IMR-90 (cell line): ENCODE measurements at regions not wholly inside any gene's neighbourhood (a gene's known extent, or its start where the extent isn't known, plus 50 kb on each side); places are given as distances from the start of the nearest gene placed in this dataset.

Experiments
- ATAC-seq: fragments of 200-7000 bp; cut with Tn5 transposase; 2 replicates; pipeline ENCODE4 v1.9.1; 2020; ENCODE audit warnings: low read depth, mild to moderate bottlenecking, moderate library complexity
- BruUV-seq: library from RNA; stranded (reverse); fragments of 400-500 nt; replicated peaks from 2 replicates; lab custom pipeline; 2021; lab: Mats Ljungman, UMichigan
- CTCF ChIA-PET: fragments of 300-600 bp; formaldehyde crosslinking; extraction: SDS; loops from one replicate; lab custom pipeline; 2021; ENCODE audit warnings: antibody characterized with exemption; lab: Yijun Ruan, JAX
- POLR2A ChIA-PET: fragments of 300-600 bp; sonication (Branson Sonifier 250); formaldehyde crosslinking; loops from one replicate; lab custom pipeline; 2022; ENCODE audit warnings: antibody characterized with exemption; ENCODE audit not compliant: unreplicated experiment; lab: Charles Lee
- DNase-seq: peaks from one replicate; pipeline ENCODE4 v3.0.0; 2013
- H2AFZ ChIP-seq: replicated peaks from 2 replicates; pipeline ENCODE3; 2013; ENCODE audit warnings: low read length, mild to moderate bottlenecking; ENCODE audit not compliant: poor library complexity
- H2AK5ac ChIP-seq: 2 replicates; pipeline ENCODE4 v1.6.1; 2013; ENCODE audit warnings: low read depth, low read length, inconsistent platforms
- H2AK9ac ChIP-seq: replicated peaks from 2 replicates; pipeline ENCODE3; 2013; ENCODE audit warnings: mild to moderate bottlenecking, low read depth, low read length, moderate library complexity; ENCODE audit not compliant: poor library complexity
- H2BK120ac ChIP-seq: 2 replicates; pipeline ENCODE4 v1.6.1; 2013; ENCODE audit warnings: low read depth, low read length, inconsistent platforms
- H2BK15ac ChIP-seq: 3 replicates; pipeline ENCODE4 v1.6.1; 2013; ENCODE audit warnings: low read depth, low read length, inconsistent platforms
- H2BK20ac ChIP-seq: 2 replicates; pipeline ENCODE4 v1.6.1; 2013; ENCODE audit warnings: low read depth, mild to moderate bottlenecking, inconsistent platforms, low read length, moderate library complexity
- H2BK5ac ChIP-seq: 2 replicates; pipeline ENCODE4 v1.6.1; 2013; ENCODE audit warnings: mild to moderate bottlenecking, low read depth, low read length, inconsistent platforms; ENCODE audit not compliant: poor library complexity, severe bottlenecking
- H3K14ac ChIP-seq: replicated peaks from 2 replicates; pipeline ENCODE4 v1.6.1; 2013; ENCODE audit warnings: low read depth, low read length, inconsistent platforms
- H3K18ac ChIP-seq: 2 replicates; pipeline ENCODE4 v1.6.1; 2013; ENCODE audit warnings: low read depth, low read length, control low read depth
- H3K23ac ChIP-seq: 2 replicates; pipeline ENCODE4 v1.6.1; 2013; ENCODE audit warnings: low read depth, low read length, inconsistent platforms
- H3K27ac ChIP-seq: 2 replicates; pipeline ENCODE4 v1.5.1; 2013; ENCODE audit warnings: mild to moderate bottlenecking, control low read depth, low read length; ENCODE audit not compliant: insufficient read depth
- H3K27me3 ChIP-seq: 2 replicates; pipeline ENCODE4 v1.6.1; 2013; ENCODE audit warnings: low read length; ENCODE audit not compliant: control insufficient read depth, insufficient read depth
- H3K36me3 ChIP-seq: 2 replicates; pipeline ENCODE4 v1.6.1; 2013; ENCODE audit warnings: low read length, mixed read lengths; ENCODE audit not compliant: control insufficient read depth, insufficient read depth
- H3K4ac ChIP-seq: 2 replicates; pipeline ENCODE4 v1.6.1; 2013; ENCODE audit warnings: low read depth, low read length, inconsistent platforms
- H3K4me1 ChIP-seq: 2 replicates; pipeline ENCODE4 v1.6.1; 2013; ENCODE audit warnings: low read length, mixed read lengths; ENCODE audit not compliant: control insufficient read depth, insufficient read depth
- H3K4me2 ChIP-seq: 2 replicates; pipeline ENCODE4 v1.6.1; 2013; ENCODE audit warnings: low read depth, mild to moderate bottlenecking, control low read depth, low read length, moderate library complexity
- H3K4me3 ChIP-seq: 2 replicates; pipeline ENCODE4 v1.5.1; 2013; ENCODE audit warnings: low read depth, mild to moderate bottlenecking, control low read depth, low read length, moderate library complexity; ENCODE audit not compliant: insufficient read depth
- H3K56ac ChIP-seq: 2 replicates; pipeline ENCODE4 v1.6.1; 2013; ENCODE audit warnings: low read length, inconsistent platforms; ENCODE audit not compliant: insufficient read depth; ENCODE audit errors: extremely low read depth
- H3K79me1 ChIP-seq, 2 experiments: 2 replicates each; pipeline ENCODE4 v1.6.1; 2013; ENCODE audit warnings: low read length in 2 of 2, inconsistent platforms in 1 of 2, low read depth in 1 of 2
- H3K9ac ChIP-seq: 2 replicates; pipeline ENCODE4 v1.6.1; 2013; ENCODE audit warnings: low read depth, low read length, control low read depth
- H3K9me1 ChIP-seq: 2 replicates; pipeline ENCODE4 v1.6.1; 2013; ENCODE audit warnings: low read length, inconsistent platforms; ENCODE audit not compliant: insufficient read depth
- H3K9me3 ChIP-seq: 2 replicates; pipeline ENCODE4 v1.6.1; 2013; ENCODE audit warnings: low read length; ENCODE audit not compliant: control insufficient read depth, insufficient read depth
- H4K20me1 ChIP-seq: 2 replicates; pipeline ENCODE4 v1.6.1; 2013; ENCODE audit warnings: low read length, inconsistent platforms; ENCODE audit not compliant: insufficient read depth
- H4K5ac ChIP-seq: 2 replicates; pipeline ENCODE4 v1.6.1; 2013; ENCODE audit warnings: mild to moderate bottlenecking, low read depth, low read length, control low read depth
- H4K8ac ChIP-seq, 2 experiments: 2 replicates each; pipeline ENCODE4 v1.6.1; 2013; ENCODE audit warnings: low read depth in 2 of 2, low read length in 2 of 2, control low read depth in 1 of 2, inconsistent platforms in 1 of 2
- H4K91ac ChIP-seq: 2 replicates; pipeline ENCODE4 v1.6.1; 2013; ENCODE audit warnings: low read depth, low read length, inconsistent platforms; ENCODE audit not compliant: insufficient read depth
- BHLHE40 ChIP-seq: fragments of 150-350 bp; IDR thresholded peaks from 2 replicates; pipeline ENCODE4 v1.6.1; 2016; ENCODE audit warnings: mild to moderate bottlenecking, low read depth, low read length
- CEBPB ChIP-seq: IDR thresholded peaks from 2 replicates; pipeline ENCODE4 v1.6.1; 2012; ENCODE audit warnings: low read depth, low read length, improper control_type of control experiment
- CHD1 ChIP-seq: IDR thresholded peaks from 2 replicates; pipeline ENCODE4 v1.6.1; 2012; ENCODE audit warnings: low read depth, low read length, improper control_type of control experiment
- CTCF ChIP-seq: conservative IDR thresholded peaks from 2 replicates; pipeline ENCODE4 v1.5.1; 2012; ENCODE audit warnings: mild to moderate bottlenecking, low read depth, low read length, improper control_type of control experiment
- ELK1 ChIP-seq: fragments of 150-350 bp; IDR thresholded peaks from 2 replicates; pipeline ENCODE4 v1.6.1; 2016; ENCODE audit warnings: low read depth, mild to moderate bottlenecking, low read length, moderate library complexity, borderline replicate concordance
- FOS ChIP-seq: fragments of 150-350 bp; IDR thresholded peaks from 2 replicates; pipeline ENCODE4 v1.6.1; 2016; ENCODE audit warnings: low read depth, low read length
- MAFK ChIP-seq: IDR thresholded peaks from 2 replicates; pipeline ENCODE4 v1.6.1; 2012; ENCODE audit warnings: low read depth, low read length, improper control_type of control experiment
- MAZ ChIP-seq: IDR thresholded peaks from 2 replicates; pipeline ENCODE4 v1.6.1; 2012; ENCODE audit warnings: low read depth, mild to moderate bottlenecking, low read length, improper control_type of control experiment, moderate library complexity, borderline replicate concordance
- MXI1 ChIP-seq: IDR thresholded peaks from 2 replicates; pipeline ENCODE4 v1.6.1; 2012; ENCODE audit warnings: low read depth, mild to moderate bottlenecking, low read length, moderate library complexity, borderline replicate concordance
- NFE2L2 ChIP-seq: fragments of 150-350 bp; IDR thresholded peaks from 2 replicates; pipeline ENCODE4 v1.6.1; 2016; ENCODE audit warnings: low read depth, mild to moderate bottlenecking, low read length
- POLR2A ChIP-seq: IDR thresholded peaks from 2 replicates; pipeline ENCODE4 v1.6.1; 2012; ENCODE audit warnings: mild to moderate bottlenecking, low read depth, low read length
- RAD21 ChIP-seq: IDR thresholded peaks from 2 replicates; pipeline ENCODE4 v1.6.1; 2012; ENCODE audit warnings: low read length, improper control_type of control experiment
- RCOR1 ChIP-seq: IDR thresholded peaks from 2 replicates; pipeline ENCODE4 v1.6.1; 2012; ENCODE audit warnings: mild to moderate bottlenecking, low read length, improper control_type of control experiment; ENCODE audit not compliant: insufficient replicate concordance
- RFX5 ChIP-seq: IDR thresholded peaks from 2 replicates; pipeline ENCODE4 v1.8.0; 2012; ENCODE audit warnings: low read depth, mild to moderate bottlenecking, low read length, moderate library complexity
- SMC3 ChIP-seq: fragments of 150-350 bp; IDR thresholded peaks from 2 replicates; pipeline ENCODE4 v1.6.1; 2016; ENCODE audit warnings: low read depth, mild to moderate bottlenecking, antibody characterized with exemption, low read length, moderate library complexity
- USF2 ChIP-seq: fragments of 150-350 bp; IDR thresholded peaks from 2 replicates; pipeline ENCODE4 v1.6.1; 2017; ENCODE audit warnings: mild to moderate bottlenecking, antibody characterized with exemption, low read length, low read depth
- WGBS, 2 experiments: methylation state at CpG; one replicate each; pipeline versions ENCODE4 v1.1.5 to v1.1.7; 2013; ENCODE audit warnings: missing lambda C conversion rate in 2 of 2; ENCODE audit not compliant: insufficient read length in 1 of 2; ENCODE audit errors: extremely low coverage in 2 of 2; 5-methylcytosine and 5-hydroxymethylcytosine counted together
- dilution Hi-C: fragments of 300-500 bp; cut with HindIII; formaldehyde crosslinking; loops from one replicate; pipeline ENCODE4 v1.14.3; 2018; ENCODE audit warnings: low sequenced_read_pairs; ENCODE audit not compliant: unreplicated experiment
- in situ Hi-C: fragments of 300-500 bp; cut with MboI; formaldehyde crosslinking; loops from 3 replicates; pipeline ENCODE4 v1.14.3; 2019; ENCODE audit warnings: low sequenced_read_pairs, inconsistent platforms, mixed read lengths
- intact Hi-C: fragments of 100-400 bp; cut with micrococcal nuclease; formaldehyde crosslinking; loops from 2 replicates; pipeline ENCODE4 v1.10.0; 2022

- Histone ChIP-seq H3K9me3 (no peaks in the 10 kb centered on the region), H2AK5ac (no peak overlapping the region), H2BK20ac (no peak overlapping the region), H4K91ac (no peak overlapping the region), H2AK9ac (no peak overlapping the region), H3K79me1 (no peaks in the 10 kb centered on the region), H3K23ac (no peak overlapping the region), H3K27me3 (no peaks in the 10 kb centered on the region), H2BK5ac (no peak overlapping the region), H2BK120ac (no peak overlapping the region), H3K14ac (no peak overlapping the region), H3K9me1 (no peaks in the 10 kb centered on the region), H3K4me3 (no peak overlapping the region), H3K27ac (no peak overlapping the region), H3K4me1 (no peaks in the 10 kb centered on the region), H3K4ac (no peak overlapping the region), H3K9ac (no peak overlapping the region), H2AFZ (no peak overlapping the region), H3K18ac (no peak overlapping the region), H3K36me3 (no peaks in the 10 kb centered on the region), H3K4me2 (no peak overlapping the region), H4K20me1 (no peaks in the 10 kb centered on the region), H4K8ac (no peak overlapping the region), H3K56ac (no peak overlapping the region), H4K5ac (no peak overlapping the region), H2BK15ac (no peak overlapping the region)
- DNase-seq, result no peak
- no CpG with 5 or more reads among the region's 2 CpGs for WGBS, 2 experiments
- intact Hi-C loops (no loop called here), dilution Hi-C loops (no loop called here), in situ Hi-C loops (no loop called here)
- ChIA-PET POLR2A (interaction anchor here (0.6 kb wide), 1 partner anchor 135 kb away, joined by 3 read pairs; no protein-coding TSS in a partner anchor), CTCF (interaction anchor here (0.9 to 1.2 kb wide), 2 partner anchors 10 to 454 kb away, joined by 3 to 5 read pairs; no protein-coding TSS in a partner anchor)
- BruUV-seq, result no TSS peak
- TF ChIP-seq FOS, result no peak
- no peak for TF ChIP-seq CHD1
- no peak for TF ChIP-seq RAD21
- TF ChIP-seq CTCF, result no peak
- no peak for TF ChIP-seq ELK1
- no peak for TF ChIP-seq POLR2A
- TF ChIP-seq SMC3, result no peak
- TF ChIP-seq MAZ, result no peak
- TF ChIP-seq BHLHE40, result no peak
- TF ChIP-seq NFE2L2, result no peak
- TF ChIP-seq USF2, result no peak
- TF ChIP-seq MAFK, result no peak
- no peak for TF ChIP-seq RFX5
- TF ChIP-seq CEBPB, result no peak
- TF ChIP-seq MXI1, result no peak
- no peak for TF ChIP-seq RCOR1
- no peak for ATAC-seq
Observed at GRCh38 chr4:141467225-141467624, 169.2 kb upstream of the IL15 start.
